DND-41 (cell line): ENCODE measurements at regions not wholly inside any gene's neighbourhood (a gene's known extent, or its start where the extent isn't known, plus 50 kb on each side); places are given as distances from the start of the nearest gene placed in this dataset.

ENCODE experiments used
- ATAC-seq: fragments of 200-7000 bp; cut with Tn5 transposase; 3 replicates; pipeline ENCODE4 v1.9.1; 2021; ENCODE audit warnings: low read depth; ENCODE audit not compliant: insufficient read depth
- DNase-seq: peaks from one replicate; pipeline ENCODE4 v3.0.0-alpha.2; 2020
- H2AFZ ChIP-seq: 2 replicates; pipeline ENCODE4 v1.6.0; 2012; ENCODE audit warnings: low read depth, low read length
- H3K27ac ChIP-seq: 2 replicates; pipeline ENCODE4 v1.5.1; 2012; ENCODE audit warnings: low read length, inconsistent platforms
- H3K27me3 ChIP-seq: fragments of 200-600 bp; sonication (generic); 2 replicates; pipeline ENCODE4 v1.6.0; 2012; ENCODE audit warnings: low read length, mild to moderate bottlenecking, inconsistent platforms; ENCODE audit not compliant: insufficient read depth, poor library complexity
- H3K36me3 ChIP-seq: 2 replicates; pipeline ENCODE4 v1.5.1; 2012; ENCODE audit warnings: low read length, inconsistent platforms; ENCODE audit not compliant: insufficient read depth
- H3K4me1 ChIP-seq: 2 replicates; pipeline ENCODE4 v1.5.1; 2012; ENCODE audit warnings: mild to moderate bottlenecking, low read length; ENCODE audit not compliant: insufficient read depth
- H3K4me2 ChIP-seq: 2 replicates; pipeline ENCODE4 v1.6.0; 2012; ENCODE audit warnings: mild to moderate bottlenecking, moderate library complexity, low read length, inconsistent platforms; ENCODE audit not compliant: insufficient read depth
- H3K4me3 ChIP-seq, 2 experiments: fragments of 200-600 bp in 1 of 2; shearing (Covaris generic) in 1 of 2; 2 replicates each; pipeline ENCODE4 v1.5.1; 2012 to 2016; ENCODE audit warnings: inconsistent platforms in 2 of 2, low read length in 2 of 2, mild to moderate bottlenecking in 2 of 2, low read depth in 1 of 2, moderate library complexity in 1 of 2
- H3K79me2 ChIP-seq: 2 replicates; pipeline ENCODE4 v1.6.0; 2012; ENCODE audit warnings: low read length, inconsistent platforms; ENCODE audit not compliant: insufficient read depth
- H3K9ac ChIP-seq: 2 replicates; pipeline ENCODE4 v1.6.0; 2012; ENCODE audit warnings: low read depth, mild to moderate bottlenecking, inconsistent platforms, low read length, moderate library complexity
- H3K9me3 ChIP-seq: 2 replicates; pipeline ENCODE4 v1.5.1; 2012; ENCODE audit warnings: low read length, moderate library complexity, mild to moderate bottlenecking, inconsistent platforms; ENCODE audit not compliant: insufficient read depth, severe bottlenecking
- H4K20me1 ChIP-seq: 2 replicates; pipeline ENCODE4 v1.6.0; 2012; ENCODE audit warnings: low read length; ENCODE audit not compliant: insufficient read depth
- CTCF ChIP-seq: IDR thresholded peaks from 2 replicates; pipeline ENCODE4 v1.5.1; 2012; ENCODE audit warnings: borderline replicate concordance, low read length, moderate library complexity, mild to moderate bottlenecking; ENCODE audit not compliant: poor library complexity, severe bottlenecking; ENCODE audit errors: extremely low read depth
- EZH2 ChIP-seq: IDR thresholded peaks from 3 replicates; pipeline ENCODE4 v1.6.1; 2012; ENCODE audit warnings: borderline replicate concordance, low read depth, mild to moderate bottlenecking, moderate library complexity, low read length, inconsistent platforms; ENCODE audit not compliant: severe bottlenecking

GRCh38 chr1:93749894-93750301, 68.3 kb upstream of the BCAR3 start:
- H3K4me1 ChIP-seq, result peaks cover 28% of the 10 kb centered on the region
- no peak overlapping the region for H3K9ac ChIP-seq
- peak overlapping the region; percentile 13; the same call in 1 of the 2 replicates for H2AFZ ChIP-seq
- H4K20me1 ChIP-seq, result no peaks in the 10 kb centered on the region
- peak; percentile 82 for ATAC-seq
- H3K4me3 ChIP-seq, result no peak overlapping the region
- H3K9me3 ChIP-seq, result peaks cover 3% of the 10 kb centered on the region
- peak; percentile 79 for DNase-seq
- no peaks in the 10 kb centered on the region for H3K79me2 ChIP-seq
- peak overlapping the region; percentile 23; the same call in 1 of the 2 replicates for H3K4me2 ChIP-seq
- no peaks in the 10 kb centered on the region for H3K27me3 ChIP-seq
- peak overlapping the region; percentile 58 for H3K27ac ChIP-seq
- no peaks in the 10 kb centered on the region for H3K36me3 ChIP-seq
- TF ChIP-seq CTCF, result peak; percentile 69
- TF ChIP-seq EZH2, result no peak

DNA sequence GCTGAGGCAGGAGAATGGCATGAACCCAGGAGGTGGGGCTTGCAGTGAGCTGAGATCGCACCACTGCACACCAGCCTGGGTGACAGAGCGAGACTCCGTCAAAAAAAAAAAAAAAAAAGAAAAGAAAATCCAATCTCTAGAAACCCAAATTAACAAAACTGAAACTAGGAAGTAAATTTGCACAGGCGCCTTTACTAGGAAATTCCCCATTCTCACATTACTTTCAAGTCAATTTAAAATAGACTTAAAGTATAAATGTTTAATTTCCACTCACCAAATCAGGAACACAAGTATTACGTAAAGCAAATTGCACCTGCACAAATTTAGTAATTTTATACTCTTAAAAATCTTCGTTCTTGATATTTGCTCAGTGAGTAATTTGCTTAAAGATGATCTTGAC, 67.8 kb upstream of the BCAR3 start:
- Histone ChIP-seq H3K4me1 (peaks cover 28% of the 10 kb centered on the region), H3K4me3 (no peak overlapping the region), H3K9ac (no peak overlapping the region), H3K36me3 (no peaks in the 10 kb centered on the region), H3K79me2 (no peaks in the 10 kb centered on the region), H3K27me3 (no peaks in the 10 kb centered on the region), H3K9me3 (peaks cover 3% of the 10 kb centered on the region), H2AFZ (no peak overlapping the region), H4K20me1 (no peaks in the 10 kb centered on the region), H3K4me2 (no peak overlapping the region), H3K27ac (no peak overlapping the region)
- ATAC-seq (no peak), DNase-seq (no peak)
- no peak for TF ChIP-seq EZH2
- no peak for TF ChIP-seq CTCF

GRCh38 chr1:93746021-93746812, 64.6 kb upstream of the BCAR3 start:
- Histone ChIP-seq H3K9me3 (peaks cover 3% of the 10 kb centered on the region), H3K4me2 (no peak overlapping the region), H3K27me3 (no peaks in the 10 kb centered on the region), H3K4me3 (no peak overlapping the region), H3K27ac (no peak overlapping the region), H3K9ac (no peak overlapping the region), H4K20me1 (no peaks in the 10 kb centered on the region), H3K79me2 (no peaks in the 10 kb centered on the region), H2AFZ (no peak overlapping the region), H3K36me3 (no peaks in the 10 kb centered on the region), H3K4me1 (peaks cover 19% of the 10 kb centered on the region)
- ATAC-seq (no peak), DNase-seq (no peak)
- TF ChIP-seq EZH2, result no peak
- TF ChIP-seq CTCF, result no peak
